Activated CD4-positive, alpha-beta memory T cell treated with anti-CD3 and anti-CD28 coated beads for 36 hours (primary cell): ENCODE measurements at regions not wholly inside any gene's neighbourhood (a gene's known extent, or its start where the extent isn't known, plus 50 kb on each side); places are given as distances from the start of the nearest gene placed in this dataset.
A peak's percentile ranks its signal among the peaks of the same experiment; 100 is the strongest.

ENCODE experiments used
- CTCF ChIA-PET: fragments of 350-600 bp; sonication (Branson Sonifier 250); formaldehyde crosslinking; loops from one replicate; lab custom pipeline; 2021; ENCODE audit warnings: antibody characterized with exemption, inconsistent platforms; lab: Charles Lee
- POLR2A ChIA-PET: fragments of 350-600 bp; sonication (Branson Sonifier 250); formaldehyde crosslinking; loops from one replicate; lab custom pipeline; 2021; ENCODE audit warnings: antibody characterized with exemption; lab: Charles Lee
- DNase-seq: peaks from one replicate; pipeline ENCODE4 v3.0.0-alpha.2; 2020
- H3K27ac Mint-ChIP-seq: one replicate; pipeline ENCODE4 v1.8.0; 2021; ENCODE audit warnings: mixed read lengths
- H3K27me3 Mint-ChIP-seq: one replicate; pipeline ENCODE4 v1.8.0; 2021; ENCODE audit warnings: mixed read lengths
- H3K36me3 Mint-ChIP-seq: one replicate; pipeline ENCODE4 v1.8.0; 2021; ENCODE audit warnings: mixed read lengths
- H3K4me1 Mint-ChIP-seq: one replicate; pipeline ENCODE4 v1.8.0; 2021; ENCODE audit warnings: low read depth, mixed read lengths
- H3K4me3 Mint-ChIP-seq: one replicate; pipeline ENCODE4 v1.8.0; 2021; ENCODE audit warnings: mild to moderate bottlenecking, mixed read lengths
- H3K9me3 Mint-ChIP-seq: one replicate; pipeline ENCODE4 v1.8.0; 2021; ENCODE audit warnings: mixed read lengths
- intact Hi-C: fragments of 100-400 bp; cut with micrococcal nuclease; formaldehyde crosslinking; loops from one replicate; pipeline ENCODE4 v1.15.1; 2023

DNA sequence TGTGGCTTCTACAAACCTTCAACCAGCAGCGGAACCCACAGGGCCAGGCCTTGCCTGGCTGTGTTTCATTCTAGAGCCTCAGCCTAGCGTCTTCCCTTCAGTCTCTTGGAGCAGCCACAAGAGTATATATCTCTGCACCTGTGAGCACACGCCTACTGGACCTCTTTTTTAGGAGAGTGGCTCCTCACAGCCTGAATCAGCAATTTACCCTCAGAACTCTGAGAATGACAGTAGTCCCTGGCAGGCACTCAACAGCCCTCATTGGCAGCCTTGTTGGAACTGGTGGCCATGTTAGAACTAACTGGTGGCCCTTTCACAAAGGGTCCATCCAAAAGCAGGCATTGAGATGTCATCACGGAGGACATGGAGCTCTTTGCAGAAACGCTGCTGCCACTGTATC, 138.9 kb downstream of the BCOR start:
- Mint-ChIP-seq H3K4me1 (peaks cover 6% of the 10 kb centered on the region), H3K36me3 (no peaks in the 10 kb centered on the region), H3K9me3 (no peaks in the 10 kb centered on the region), H3K27me3 (no peaks in the 10 kb centered on the region), H3K4me3 (no peak overlapping the region), H3K27ac (no peak overlapping the region)
- ChIA-PET CTCF (no interaction called here), POLR2A (no interaction called here)
- intact Hi-C loops, result no loop called here
- DNase-seq, result no peak

DNA sequence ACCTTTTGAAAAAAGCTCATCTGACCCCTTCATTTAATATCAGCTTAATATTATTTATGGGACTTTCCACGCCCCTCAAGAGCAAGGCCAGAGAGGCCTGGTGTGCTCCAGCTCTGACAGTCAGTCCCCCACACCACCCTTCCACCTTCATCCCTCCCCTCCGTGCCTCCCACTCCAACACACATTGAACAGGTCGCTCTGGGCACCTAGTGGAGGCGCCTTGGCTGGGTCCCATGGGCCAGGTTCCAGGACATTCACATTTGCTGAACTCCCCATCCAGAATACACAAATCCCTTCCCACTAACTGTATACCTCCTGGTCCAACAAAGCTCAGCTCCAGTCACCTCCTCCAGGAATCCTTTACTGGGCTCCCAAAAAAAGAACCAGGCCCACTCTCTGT, 137.5 kb downstream of the BCOR start:
- Mint-ChIP-seq H3K36me3 (no peaks in the 10 kb centered on the region), H3K9me3 (peaks cover 2% of the 10 kb centered on the region), H3K27ac (no peak overlapping the region), H3K27me3 (no peaks in the 10 kb centered on the region), H3K4me1 (peaks cover 4% of the 10 kb centered on the region), H3K4me3 (no peak overlapping the region)
- DNase-seq, result no peak
- intact Hi-C loops, result no loop called here
- ChIA-PET POLR2A (no interaction called here), CTCF (no interaction called here)

DNA sequence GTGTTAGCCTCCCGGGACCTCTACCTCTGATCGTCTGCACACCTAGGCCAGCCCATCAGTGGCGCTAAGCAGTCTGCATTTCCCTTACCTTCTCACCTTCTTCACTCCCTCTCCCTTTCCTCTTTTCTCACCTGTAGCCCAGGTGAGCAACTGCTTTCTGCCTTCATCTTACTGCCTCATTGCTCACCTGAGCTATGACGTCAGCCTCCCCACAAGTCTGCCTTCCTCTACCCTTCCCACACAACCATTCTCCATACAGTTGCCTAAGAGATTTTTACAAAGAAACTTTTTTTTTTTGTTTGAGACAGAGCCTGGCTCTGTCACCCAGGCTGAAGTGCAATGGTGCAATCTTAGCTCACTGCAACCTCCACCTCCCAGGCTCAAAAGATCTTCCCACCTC, 136.3 kb downstream of the BCOR start:
- Mint-ChIP-seq H3K9me3 (peaks cover 3% of the 10 kb centered on the region), H3K4me1 (no peaks in the 10 kb centered on the region), H3K27me3 (no peaks in the 10 kb centered on the region), H3K36me3 (no peaks in the 10 kb centered on the region), H3K4me3 (no peak overlapping the region), H3K27ac (no peak overlapping the region)
- intact Hi-C loops, result no loop called here
- DNase-seq, result no peak
- POLR2A ChIA-PET, result no interaction called here
- CTCF ChIA-PET, result no interaction called here

DNA sequence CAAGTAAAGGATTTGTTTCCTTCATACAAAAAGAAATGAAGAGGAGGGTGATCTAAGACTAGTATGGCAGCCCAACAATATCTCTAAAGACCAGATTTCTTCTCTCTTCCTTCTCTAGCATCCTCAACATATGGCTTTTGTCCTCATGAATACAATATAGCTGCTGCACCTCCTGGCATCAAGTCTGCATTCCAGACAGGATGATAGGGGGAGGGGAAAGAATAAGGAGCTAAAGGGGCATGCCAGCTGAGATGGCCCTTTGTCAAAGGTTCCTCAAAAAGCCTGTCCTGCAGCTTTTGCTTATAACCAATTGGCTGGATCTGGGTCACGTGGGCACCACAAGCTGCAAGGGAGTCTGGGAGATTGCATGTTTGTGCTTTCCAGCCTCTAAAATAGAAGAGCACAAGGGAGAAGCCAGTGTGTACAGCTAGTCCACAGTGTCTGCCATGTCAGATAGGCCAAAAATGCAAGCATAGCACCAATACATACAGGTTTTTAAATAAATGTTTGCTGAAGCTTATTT, 132.6 kb downstream of the BCOR start:
- POLR2A ChIA-PET, result no interaction called here
- no peaks in the 10 kb centered on the region for H3K36me3 Mint-ChIP-seq

DNA sequence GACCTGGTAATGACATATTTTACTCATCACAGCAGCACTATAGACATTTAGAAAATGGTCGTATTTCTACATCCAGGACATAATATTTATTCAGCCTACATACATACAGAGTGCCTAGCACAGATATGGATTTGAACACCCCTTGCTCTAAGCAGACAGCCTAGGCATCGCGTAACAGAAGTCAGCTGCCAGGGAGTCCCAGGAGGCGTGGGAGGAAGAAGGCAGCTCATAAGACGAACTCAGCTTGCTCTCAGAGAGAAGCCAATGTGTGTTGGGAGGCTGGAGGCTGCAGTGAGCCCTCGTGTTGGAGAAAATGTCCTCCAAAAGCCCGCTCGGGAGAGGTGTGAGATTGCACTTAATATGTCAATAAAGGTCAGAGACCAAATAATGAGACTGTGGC, 131.6 kb downstream of the BCOR start:
- no peak for DNase-seq
- H3K9me3 Mint-ChIP-seq, result peaks cover 5% of the 10 kb centered on the region
- ChIA-PET POLR2A (no interaction called here), CTCF (no interaction called here)
- intact Hi-C loops, result no loop called here
- no peak overlapping the region for H3K27ac Mint-ChIP-seq
- H3K4me3 Mint-ChIP-seq, result no peak overlapping the region
- H3K27me3 Mint-ChIP-seq, result no peaks in the 10 kb centered on the region
- peaks cover 10% of the 10 kb centered on the region for H3K4me1 Mint-ChIP-seq
- peaks cover 3% of the 10 kb centered on the region for H3K36me3 Mint-ChIP-seq

More for the DNA sequence above, 132.6 kb downstream of the BCOR start:
- no peak for DNase-seq
- intact Hi-C loops, result no loop called here
- Mint-ChIP-seq H3K4me3 (no peak overlapping the region), H3K27me3 (no peaks in the 10 kb centered on the region), H3K27ac (no peak overlapping the region), H3K9me3 (peaks cover 3% of the 10 kb centered on the region), H3K4me1 (peaks cover 10% of the 10 kb centered on the region)
- CTCF ChIA-PET, result no interaction called here

DNA sequence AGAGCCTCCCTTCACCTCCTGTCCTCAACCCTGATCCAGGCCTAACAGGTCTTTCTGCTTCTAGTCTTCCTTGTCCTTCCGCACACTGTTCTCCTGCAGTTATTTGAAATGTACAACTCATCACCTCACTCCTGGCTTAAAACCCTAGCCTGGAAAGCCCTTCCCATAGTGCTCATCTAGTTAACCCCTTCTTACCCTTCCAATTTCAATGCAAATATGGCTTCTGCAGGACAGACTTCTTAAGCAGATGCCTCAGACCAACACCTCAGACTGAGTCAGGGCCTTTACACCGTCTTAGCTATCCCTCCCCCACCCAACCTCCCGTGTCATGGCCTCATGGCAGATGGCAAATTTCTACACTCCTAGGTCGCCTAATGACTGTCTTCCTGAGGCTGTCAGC, 130.4 kb downstream of the BCOR start:
- peak; percentile 49 for DNase-seq
- Mint-ChIP-seq H3K27ac (no peak overlapping the region), H3K9me3 (peaks cover 11% of the 10 kb centered on the region), H3K36me3 (peaks cover 5% of the 10 kb centered on the region), H3K4me1 (peaks cover 10% of the 10 kb centered on the region), H3K4me3 (no peak overlapping the region), H3K27me3 (no peaks in the 10 kb centered on the region)
- CTCF ChIA-PET, result no interaction called here
- POLR2A ChIA-PET, result no interaction called here
- intact Hi-C loops, result no loop called here

DNA sequence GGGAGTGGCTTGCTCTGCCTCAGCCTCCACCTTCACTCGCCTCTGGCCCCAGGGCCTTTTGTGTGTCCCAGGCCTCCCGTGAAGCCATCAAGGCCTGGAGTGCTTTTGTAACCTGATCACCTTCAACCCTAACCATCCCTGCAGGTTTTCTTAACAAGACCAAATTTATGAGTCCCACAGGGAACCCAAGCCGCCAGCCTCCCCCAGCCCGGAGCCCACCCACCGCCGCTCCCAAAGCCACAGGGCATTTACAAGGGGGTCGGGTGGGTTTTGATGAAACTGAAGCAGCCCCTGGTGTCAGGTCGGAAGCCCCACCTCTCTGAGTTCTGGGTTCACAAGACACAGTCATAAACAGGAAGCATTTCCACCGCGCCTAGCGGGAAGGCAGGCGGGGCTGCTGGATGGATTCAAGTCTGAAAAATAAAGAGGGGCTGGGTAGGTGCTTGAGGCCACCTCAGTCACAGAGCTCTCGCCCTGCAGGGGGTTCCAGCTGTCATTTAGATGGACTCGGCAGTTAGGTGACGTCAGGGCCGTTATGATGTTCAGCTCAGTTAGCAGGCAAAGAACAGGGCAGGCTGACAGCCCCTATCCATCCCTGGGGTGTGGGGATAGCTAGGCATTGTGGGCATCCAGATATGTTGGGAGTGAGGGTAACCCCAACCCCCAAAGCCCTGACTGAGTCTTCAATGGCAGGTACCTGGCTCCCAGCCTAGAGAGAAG, 128.5 kb downstream of the BCOR start:
- Mint-ChIP-seq H3K27ac (no peak overlapping the region), H3K36me3 (peaks cover 5% of the 10 kb centered on the region), H3K9me3 (peaks cover 11% of the 10 kb centered on the region), H3K4me1 (peaks cover 10% of the 10 kb centered on the region), H3K27me3 (no peaks in the 10 kb centered on the region), H3K4me3 (no peak overlapping the region)
- intact Hi-C loops, result no loop called here
- peak; percentile 34 for DNase-seq
- ChIA-PET POLR2A (no interaction called here), CTCF (no interaction called here)

DNA sequence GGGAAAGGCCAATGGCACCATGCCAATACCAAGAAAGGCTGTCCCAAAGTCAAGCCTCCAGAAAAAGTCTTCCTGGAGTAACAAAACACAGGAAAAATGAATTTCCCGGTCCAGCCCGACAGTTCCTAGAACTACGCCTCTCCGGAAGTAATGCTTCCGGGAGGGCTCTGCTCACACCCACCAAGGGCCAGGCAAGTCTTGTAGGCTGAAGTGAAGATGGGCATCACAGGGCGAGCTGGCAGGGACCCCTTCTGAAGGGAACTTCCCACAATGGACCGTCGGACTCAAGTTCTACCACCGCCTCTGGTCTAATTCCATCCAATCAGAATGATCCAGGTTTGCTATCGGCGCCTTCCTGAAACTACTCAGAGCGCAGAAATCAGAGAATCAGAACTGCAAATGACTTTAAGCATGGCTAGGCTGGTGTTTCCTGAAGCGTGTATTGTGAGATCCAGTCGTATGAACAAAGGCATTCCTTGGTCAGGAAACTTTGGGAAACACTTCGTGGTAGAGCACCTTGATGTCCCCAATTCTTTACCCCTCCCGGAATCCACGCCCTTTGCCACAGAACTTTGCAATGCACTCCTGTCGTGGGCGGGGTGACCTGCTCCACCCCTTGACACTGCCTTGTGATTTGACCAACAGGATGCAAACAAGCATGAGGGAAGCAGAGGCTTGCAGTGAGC, 127.8 kb downstream of the BCOR start:
- peaks cover 10% of the 10 kb centered on the region for H3K4me1 Mint-ChIP-seq
- ChIA-PET POLR2A (no interaction called here), CTCF (no interaction called here)
- peaks cover 5% of the 10 kb centered on the region for H3K36me3 Mint-ChIP-seq
- intact Hi-C loops, result no loop called here
- H3K4me3 Mint-ChIP-seq, result no peak overlapping the region
- H3K27me3 Mint-ChIP-seq, result no peaks in the 10 kb centered on the region
- DNase-seq, result no peak
- no peak overlapping the region for H3K27ac Mint-ChIP-seq
- peaks cover 11% of the 10 kb centered on the region for H3K9me3 Mint-ChIP-seq

DNA sequence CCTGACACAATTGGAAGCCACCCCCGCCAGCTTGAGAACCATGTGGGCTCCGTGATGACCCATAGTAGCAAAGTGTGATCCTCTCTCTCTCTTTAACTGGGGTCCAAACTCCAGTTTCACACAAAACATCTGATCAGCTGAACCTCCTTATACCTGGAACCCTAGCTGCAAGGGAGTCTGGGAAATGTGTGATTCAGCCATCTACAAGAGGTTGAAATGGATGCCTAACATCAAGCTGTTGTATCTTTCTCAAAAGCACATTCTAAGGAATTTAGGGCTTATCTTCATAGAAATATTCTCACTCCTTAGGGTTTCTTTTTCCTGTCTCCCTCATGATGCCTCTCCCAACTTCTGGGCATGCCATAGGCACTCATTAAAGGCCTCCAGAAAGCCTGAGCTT, 126.0 kb downstream of the BCOR start:
- ChIA-PET CTCF (no interaction called here), POLR2A (no interaction called here)
- H3K27me3 Mint-ChIP-seq, result no peaks in the 10 kb centered on the region
- peaks cover 10% of the 10 kb centered on the region for H3K4me1 Mint-ChIP-seq
- intact Hi-C loops, result no loop called here
- no peak overlapping the region for H3K27ac Mint-ChIP-seq
- H3K36me3 Mint-ChIP-seq, result peaks cover 5% of the 10 kb centered on the region
- DNase-seq, result no peak
- H3K4me3 Mint-ChIP-seq, result no peak overlapping the region
- H3K9me3 Mint-ChIP-seq, result peaks cover 8% of the 10 kb centered on the region

DNA sequence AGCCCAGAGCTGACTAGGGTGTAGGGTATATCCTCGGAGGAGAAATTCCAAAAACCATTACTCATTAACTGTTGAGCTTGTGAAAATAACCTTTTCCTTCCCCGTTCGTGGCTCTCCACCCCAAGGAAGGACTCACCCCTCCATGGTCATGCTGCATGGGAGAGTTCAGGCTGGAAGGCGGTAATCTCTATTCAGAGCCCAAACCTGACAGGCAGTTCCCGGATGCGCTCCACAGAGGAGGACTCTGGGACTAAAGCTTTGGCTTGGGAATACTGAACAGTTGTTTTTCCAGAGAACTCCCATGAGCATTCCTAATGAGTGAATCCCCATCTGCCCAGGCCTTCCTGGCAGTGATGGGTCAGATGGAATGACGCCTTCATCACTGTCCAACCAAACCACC, 125.4 kb downstream of the BCOR start:
- DNase-seq, result no peak
- POLR2A ChIA-PET, result no interaction called here
- H3K4me1 Mint-ChIP-seq, result peaks cover 8% of the 10 kb centered on the region
- H3K27ac Mint-ChIP-seq, result no peak overlapping the region
- H3K36me3 Mint-ChIP-seq, result peaks cover 5% of the 10 kb centered on the region
- peaks cover 8% of the 10 kb centered on the region for H3K9me3 Mint-ChIP-seq
- intact Hi-C loops, result no loop called here
- CTCF ChIA-PET, result no interaction called here
- H3K4me3 Mint-ChIP-seq, result no peak overlapping the region
- no peaks in the 10 kb centered on the region for H3K27me3 Mint-ChIP-seq

DNA sequence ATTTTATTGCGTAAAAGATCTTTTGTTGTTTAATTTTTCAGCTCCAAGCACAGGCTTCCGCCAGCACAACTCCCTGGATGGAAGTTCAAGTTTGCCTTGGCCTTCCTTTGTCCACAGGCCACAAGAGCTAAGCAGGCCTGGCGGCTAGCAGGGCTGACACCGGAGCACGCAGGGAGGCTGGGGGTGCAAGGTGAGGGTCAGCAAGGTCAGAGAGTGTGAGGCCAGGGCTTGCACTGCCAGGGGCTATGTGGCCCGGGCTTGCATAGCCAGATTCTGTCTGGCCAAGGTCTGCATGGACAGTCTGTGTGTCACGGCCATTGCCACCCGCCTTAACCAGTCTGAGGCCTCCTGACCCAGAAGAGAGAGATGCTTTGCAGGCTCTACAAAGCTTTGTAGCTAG, 123.9 kb downstream of the BCOR start:
- CTCF ChIA-PET, result no interaction called here
- no peak overlapping the region for H3K27ac Mint-ChIP-seq
- no peak overlapping the region for H3K4me3 Mint-ChIP-seq
- H3K9me3 Mint-ChIP-seq, result peaks cover 8% of the 10 kb centered on the region
- peaks cover 6% of the 10 kb centered on the region for H3K4me1 Mint-ChIP-seq
- no peaks in the 10 kb centered on the region for H3K27me3 Mint-ChIP-seq
- peaks cover 5% of the 10 kb centered on the region for H3K36me3 Mint-ChIP-seq
- POLR2A ChIA-PET, result no interaction called here
- intact Hi-C loops, result no loop called here
- no peak for DNase-seq

DNA sequence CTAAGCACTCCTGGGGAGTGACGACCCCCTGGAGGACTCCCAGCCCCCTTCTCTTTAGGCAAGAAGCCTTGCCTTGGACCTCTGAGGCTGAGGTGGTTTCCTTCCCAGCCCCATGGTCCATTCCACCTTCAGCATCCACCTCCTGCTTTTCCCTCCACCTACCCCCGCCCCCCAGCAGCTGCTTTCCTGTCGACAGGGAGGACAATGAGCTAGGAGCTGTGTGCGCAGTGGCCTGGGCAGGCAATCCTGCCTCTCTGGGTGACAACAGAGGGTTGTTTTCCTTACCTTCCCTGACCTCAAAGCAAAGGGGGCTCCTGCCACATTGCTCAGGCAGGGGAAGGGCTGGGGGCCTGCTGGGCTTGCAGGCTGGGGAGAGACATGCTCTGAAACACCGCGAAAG, 123.5 kb downstream of the BCOR start:
- H3K27ac Mint-ChIP-seq, result no peak overlapping the region
- ChIA-PET CTCF (no interaction called here), POLR2A (no interaction called here)

More for the DNA sequence above, 123.5 kb downstream of the BCOR start:
- intact Hi-C loops, result no loop called here
- peaks cover 5% of the 10 kb centered on the region for H3K36me3 Mint-ChIP-seq
- no peak for DNase-seq
- H3K27me3 Mint-ChIP-seq, result no peaks in the 10 kb centered on the region
- H3K9me3 Mint-ChIP-seq, result peaks cover 8% of the 10 kb centered on the region
- H3K4me3 Mint-ChIP-seq, result no peak overlapping the region
- peaks cover 2% of the 10 kb centered on the region for H3K4me1 Mint-ChIP-seq
